ENCODE measurements at regions not wholly inside any gene's neighbourhood (a gene's known extent, or its start where the extent isn't known, plus 50 kb on each side); places are given as distances from the start of the nearest gene placed in this dataset.

- H3K27me3 ChIP-seq (ENCODE audit: control insufficient read depth, insufficient read depth, low read length): no peaks in the 10 kb centered on the region
- no peaks in the 10 kb centered on the region for H3K36me3 ChIP-seq (ENCODE audit: control insufficient read depth, insufficient read depth, low read length)
- H3K4me3 ChIP-seq (ENCODE audit: low read depth, low read length): no peak overlapping the region
- TF ChIP-seq CTCF (IDR thresholded peaks at IDR 0.05; ENCODE audit: insufficient read depth, low read length, poor library complexity, severe bottlenecking): no peak
- DNase-seq (ENCODE audit: low read depth): no peak
These were observed 971.8 kb upstream of the TENM4 start for GRCh38 chr11:80412604-80413003.

GRCh38 chr11:80393210-80393609 lies 952.4 kb upstream of the TENM4 start:
- Histone ChIP-seq H3K27me3 (ENCODE audit: control insufficient read depth, insufficient read depth, low read length) (no peaks in the 10 kb centered on the region), H3K36me3 (ENCODE audit: control insufficient read depth, insufficient read depth, low read length) (no peaks in the 10 kb centered on the region), H3K4me3 (ENCODE audit: low read depth, low read length) (no peak overlapping the region)
- no peak for DNase-seq (ENCODE audit: low read depth)
- TF ChIP-seq CTCF (IDR thresholded peaks at IDR 0.05; ENCODE audit: insufficient read depth, low read length, poor library complexity, severe bottlenecking): no peak

- no peak for TF ChIP-seq CTCF (IDR thresholded peaks at IDR 0.05; ENCODE audit: insufficient read depth, low read length, poor library complexity, severe bottlenecking)
- H3K4me3 ChIP-seq (ENCODE audit: low read depth, low read length): no peak overlapping the region
- no peaks in the 10 kb centered on the region for H3K27me3 ChIP-seq (ENCODE audit: control insufficient read depth, insufficient read depth, low read length)
- DNase-seq (ENCODE audit: low read depth): no peak
- H3K36me3 ChIP-seq (ENCODE audit: control insufficient read depth, insufficient read depth, low read length): no peaks in the 10 kb centered on the region
These were observed 949.7 kb upstream of the TENM4 start for GRCh38 chr11:80390505-80390904.

GRCh38 chr11:80388536-80388935 lies 947.7 kb upstream of the TENM4 start:
- no peak overlapping the region for H3K4me3 ChIP-seq (ENCODE audit: low read depth, low read length)
- no peak for DNase-seq (ENCODE audit: low read depth)

GRCh38 chr11:80388130-80388529 lies 947.3 kb upstream of the TENM4 start:
- Histone ChIP-seq H3K27me3 (ENCODE audit: control insufficient read depth, insufficient read depth, low read length) (no peaks in the 10 kb centered on the region), H3K4me3 (ENCODE audit: low read depth, low read length) (no peak overlapping the region), H3K36me3 (ENCODE audit: control insufficient read depth, insufficient read depth, low read length) (no peaks in the 10 kb centered on the region)
- no peak for TF ChIP-seq CTCF (IDR thresholded peaks at IDR 0.05; ENCODE audit: insufficient read depth, low read length, poor library complexity, severe bottlenecking)
- DNase-seq (ENCODE audit: low read depth): no peak

More at GRCh38 chr11:80388536-80388935, 947.7 kb upstream of the TENM4 start:
- Histone ChIP-seq H3K36me3 (ENCODE audit: control insufficient read depth, insufficient read depth, low read length) (no peaks in the 10 kb centered on the region), H3K27me3 (ENCODE audit: control insufficient read depth, insufficient read depth, low read length) (no peaks in the 10 kb centered on the region)
- no peak for TF ChIP-seq CTCF (IDR thresholded peaks at IDR 0.05; ENCODE audit: insufficient read depth, low read length, poor library complexity, severe bottlenecking)

- TF ChIP-seq CTCF (IDR thresholded peaks at IDR 0.05; ENCODE audit: insufficient read depth, low read length, poor library complexity, severe bottlenecking): no peak
- Histone ChIP-seq H3K27me3 (ENCODE audit: control insufficient read depth, insufficient read depth, low read length) (no peaks in the 10 kb centered on the region), H3K4me3 (ENCODE audit: low read depth, low read length) (no peak overlapping the region), H3K36me3 (ENCODE audit: control insufficient read depth, insufficient read depth, low read length) (no peaks in the 10 kb centered on the region)
- no peak for DNase-seq (ENCODE audit: low read depth)
These were observed 942.8 kb upstream of the TENM4 start for GRCh38 chr11:80383655-80384054.
